Esophagus muscularis mucosa (tissue), 4 donors: ENCODE measurements at regions not wholly inside any gene's neighbourhood (a gene's known extent, or its start where the extent isn't known, plus 50 kb on each side); places are given as distances from the start of the nearest gene placed in this dataset.

Experiments
- DNase-seq: peaks from one replicate; pipeline ENCODE4 v3.0.0-alpha.2; 2017; ENCODE audit errors: extremely low spot score
- H3K27ac ChIP-seq, 4 donors: fragments of 200-600 bp; sonication (generic); replicated peaks in 1 of 4; 1 replicate in 3 of 4; 2 replicates in 1 of 4; pipeline ENCODE4 v1.5.1; 2016 to 2019; ENCODE audit warnings: mild to moderate bottlenecking in 1 of 4
- H3K27me3 ChIP-seq, 4 donors: fragments of 200-600 bp; sonication (generic); one replicate each; pipeline versions ENCODE4 v1.5.1 to v1.6.0; 2016 to 2019
- H3K36me3 ChIP-seq, 4 donors: fragments of 200-600 bp; sonication (generic); one replicate each; pipeline ENCODE4 v1.5.1; 2016 to 2019
- H3K4me1 ChIP-seq, 4 donors: fragments of 200-600 bp; sonication (generic); one replicate each; pipeline ENCODE4 v1.5.1; 2016 to 2019
- H3K4me3 ChIP-seq, 4 donors: fragments of 200-600 bp; sonication (generic); 1 replicate in 2 of 4; 2 replicates in 2 of 4; pipeline ENCODE4 v1.5.1; 2016 to 2019; ENCODE audit warnings: mild to moderate bottlenecking in 4 of 4, moderate library complexity in 1 of 4
- H3K9me3 ChIP-seq, 4 donors: fragments of 200-600 bp; sonication (generic); 1 replicate in 3 of 4; 2 replicates in 1 of 4; pipeline ENCODE4 v1.5.1; 2016 to 2019
- EP300 ChIP-seq: sonication (generic); formaldehyde crosslinking; IDR thresholded peaks from one replicate; pipeline ENCODE4 v1.6.1; 2017; ENCODE audit warnings: antibody characterized with exemption
- POLR2A ChIP-seq: fragments of 450-650 bp; IDR thresholded peaks from one replicate; pipeline ENCODE4 v1.6.1; 2017; ENCODE audit warnings: antibody characterized with exemption, moderate library complexity, mild to moderate bottlenecking, low read depth
- POLR2AphosphoS5 ChIP-seq, 2 donors: sonication (generic); formaldehyde crosslinking; IDR thresholded peaks; one replicate each; pipeline ENCODE4 v1.6.1; 2017; ENCODE audit warnings: antibody characterized with exemption in 2 of 2
- WGBS: methylation state at CpG from one replicate; pipeline ENCODE4 v1.1.5; 2018; 5-methylcytosine and 5-hydroxymethylcytosine counted together
- intact Hi-C: fragments of 100-400 bp; cut with DNase I; formaldehyde crosslinking; loops from one replicate; pipeline ENCODE4 v1.15.1; 2023
- TF ChIP-seq, protein P1 (sequence below), 3 experiments: fragments of 200-600 bp in 2 of 3; fragments of 450-650 bp in 1 of 3; sonication (generic) in 2 of 3; IDR thresholded peaks; one replicate each; pipeline ENCODE4 v1.5.1; 2017 to 2019; ENCODE audit warnings: antibody characterized with exemption in 3 of 3, mild to moderate bottlenecking in 2 of 3, moderate library complexity in 1 of 3

DNA sequence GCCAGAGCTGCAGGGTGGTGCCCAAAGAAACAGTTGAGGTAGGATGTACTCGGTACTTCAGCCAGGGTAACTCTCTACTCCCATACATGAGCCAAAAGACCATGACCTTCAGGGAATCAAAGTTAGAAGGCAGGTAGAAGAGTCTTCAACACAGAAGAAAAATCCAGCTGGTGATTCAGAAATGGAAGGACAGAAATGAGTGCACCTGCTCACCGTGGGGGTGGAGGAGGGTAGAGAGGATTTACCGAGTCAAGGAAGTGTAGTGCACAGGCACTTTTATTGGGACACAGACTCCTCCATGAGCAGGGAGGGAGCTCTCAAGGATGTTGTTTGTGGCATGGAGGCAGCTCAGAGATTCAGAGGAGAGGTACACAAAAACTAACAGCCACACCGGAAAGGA is 330.3 kb upstream of the PRDM1 start:
- TF ChIP-seq POLR2A (no peak), POLR2AphosphoS5 (IDR thresholded peaks at IDR 0.05) (no peak), EP300 (no peak)
- TF ChIP-seq, protein P1, sequence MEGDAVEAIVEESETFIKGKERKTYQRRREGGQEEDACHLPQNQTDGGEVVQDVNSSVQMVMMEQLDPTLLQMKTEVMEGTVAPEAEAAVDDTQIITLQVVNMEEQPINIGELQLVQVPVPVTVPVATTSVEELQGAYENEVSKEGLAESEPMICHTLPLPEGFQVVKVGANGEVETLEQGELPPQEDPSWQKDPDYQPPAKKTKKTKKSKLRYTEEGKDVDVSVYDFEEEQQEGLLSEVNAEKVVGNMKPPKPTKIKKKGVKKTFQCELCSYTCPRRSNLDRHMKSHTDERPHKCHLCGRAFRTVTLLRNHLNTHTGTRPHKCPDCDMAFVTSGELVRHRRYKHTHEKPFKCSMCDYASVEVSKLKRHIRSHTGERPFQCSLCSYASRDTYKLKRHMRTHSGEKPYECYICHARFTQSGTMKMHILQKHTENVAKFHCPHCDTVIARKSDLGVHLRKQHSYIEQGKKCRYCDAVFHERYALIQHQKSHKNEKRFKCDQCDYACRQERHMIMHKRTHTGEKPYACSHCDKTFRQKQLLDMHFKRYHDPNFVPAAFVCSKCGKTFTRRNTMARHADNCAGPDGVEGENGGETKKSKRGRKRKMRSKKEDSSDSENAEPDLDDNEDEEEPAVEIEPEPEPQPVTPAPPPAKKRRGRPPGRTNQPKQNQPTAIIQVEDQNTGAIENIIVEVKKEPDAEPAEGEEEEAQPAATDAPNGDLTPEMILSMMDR (IDR thresholded peaks at IDR 0.05): no peak
- H3K27me3 ChIP-seq: no peaks in the 10 kb centered on the region
- H3K36me3 ChIP-seq: no peaks in the 10 kb centered on the region
- H3K27ac ChIP-seq: no peak overlapping the region
- DNase-seq: no peak
- WGBS: 94% methylated on average over 4 of the region's 4 CpGs
- H3K4me1 ChIP-seq: peaks cover 0 to 10% (median 8%) of the 10 kb centered on the region in 4 donors
- intact Hi-C loops: no loop called here
- no peak overlapping the region for H3K4me3 ChIP-seq
- H3K9me3 ChIP-seq: no peaks in the 10 kb centered on the region

DNA sequence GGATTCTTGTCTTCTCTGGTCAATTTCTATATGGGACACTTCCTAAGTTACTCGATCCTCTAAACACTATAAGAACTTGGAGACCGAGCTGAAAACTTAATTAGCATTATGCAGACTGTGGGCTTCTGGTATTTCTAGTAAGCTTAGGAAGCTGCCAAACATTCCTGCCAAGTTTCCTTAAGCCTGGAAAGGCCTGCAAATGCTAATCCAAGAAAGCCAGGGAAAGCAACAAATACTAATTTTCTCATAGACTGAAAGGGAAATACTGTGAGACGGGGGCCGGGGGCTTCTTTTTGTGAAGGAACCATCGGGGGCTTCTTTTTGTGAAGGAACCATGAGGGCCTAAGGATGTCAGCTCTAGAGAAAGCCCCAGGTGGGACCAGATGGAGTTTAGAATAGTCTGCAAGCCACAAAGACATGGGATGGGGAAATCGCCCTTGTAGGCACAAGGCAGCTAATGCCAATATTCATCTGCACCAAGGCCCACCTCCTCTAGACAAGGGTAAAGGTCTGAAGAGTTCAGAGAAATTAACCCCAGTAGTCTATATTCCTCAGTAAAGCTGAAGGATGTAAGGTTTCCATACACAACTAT is 332.4 kb upstream of the PRDM1 start:
- DNase-seq: no peak
- intact Hi-C loops: no loop called here

DNA sequence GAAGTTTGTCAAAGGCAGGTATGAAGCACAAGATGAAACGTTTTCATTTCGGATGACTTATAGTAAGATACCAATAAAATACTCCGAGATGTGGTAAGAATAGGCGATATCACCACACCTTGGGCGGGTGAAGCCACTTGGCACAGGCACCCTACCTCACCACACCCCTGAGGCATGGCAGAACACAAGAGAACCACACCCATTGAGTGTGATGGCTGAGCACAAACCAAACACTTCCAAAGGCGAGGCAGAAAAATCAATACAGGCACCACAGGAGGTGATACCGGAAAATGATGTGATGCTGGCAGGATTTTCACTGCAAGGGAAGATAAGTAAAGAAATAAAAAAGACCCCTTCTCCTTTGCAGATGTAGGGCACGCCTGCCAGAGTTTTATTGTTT is 332.9 kb upstream of the PRDM1 start:
- DNase-seq: no peak
- H3K27me3 ChIP-seq: no peaks in the 10 kb centered on the region
- TF ChIP-seq, protein P1 (IDR thresholded peaks at IDR 0.05): no peak
- TF ChIP-seq POLR2A (no peak), POLR2AphosphoS5 (IDR thresholded peaks at IDR 0.05) (no peak), EP300 (no peak)
- no peaks in the 10 kb centered on the region for H3K36me3 ChIP-seq
- H3K9me3 ChIP-seq: no peaks in the 10 kb centered on the region
- H3K4me3 ChIP-seq: no peak overlapping the region
- 88% methylated on average over 8 of the region's 8 CpGs for WGBS
- intact Hi-C loops: no loop called here
- H3K4me1 ChIP-seq: peaks cover 0 to 10% (median 8%) of the 10 kb centered on the region in 4 donors
- no peak overlapping the region for H3K27ac ChIP-seq

More for the DNA sequence above, 332.4 kb upstream of the PRDM1 start:
- peaks cover 0 to 10% (median 8%) of the 10 kb centered on the region in 4 donors for H3K4me1 ChIP-seq
- no peaks in the 10 kb centered on the region for H3K36me3 ChIP-seq
- no peak overlapping the region for H3K27ac ChIP-seq
- no peaks in the 10 kb centered on the region for H3K27me3 ChIP-seq
- WGBS: 55% methylated on average over 6 of the region's 6 CpGs
- H3K4me3 ChIP-seq: no peak overlapping the region
- TF ChIP-seq POLR2A (no peak), POLR2AphosphoS5 (IDR thresholded peaks at IDR 0.05) (no peak), EP300 (no peak)
- TF ChIP-seq, protein P1 (IDR thresholded peaks at IDR 0.05): no peak
- H3K9me3 ChIP-seq: no peaks in the 10 kb centered on the region

DNA sequence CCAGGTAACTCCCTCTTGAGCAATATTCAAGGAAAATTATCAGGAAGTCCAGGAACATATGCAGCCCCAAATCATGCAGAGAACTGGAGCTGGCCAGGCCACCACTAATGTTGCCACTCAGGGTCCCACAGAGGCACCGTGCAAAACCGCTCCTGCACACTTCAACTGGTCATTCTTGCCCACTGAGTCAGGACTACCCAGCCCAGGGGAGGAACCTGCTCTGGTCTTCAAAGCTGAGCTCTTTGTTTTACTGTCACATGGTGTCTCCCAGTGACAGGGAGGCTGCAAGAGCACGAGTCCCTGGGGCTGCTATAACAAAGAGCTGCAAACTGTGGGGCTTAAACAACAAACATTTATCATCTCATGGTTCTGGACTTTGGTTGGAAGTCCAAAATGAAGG is 336.0 kb upstream of the PRDM1 start:
- H3K4me1 ChIP-seq: peaks cover 0 to 10% (median 8%) of the 10 kb centered on the region in 4 donors
- no peaks in the 10 kb centered on the region for H3K36me3 ChIP-seq
- no peaks in the 10 kb centered on the region for H3K9me3 ChIP-seq
- intact Hi-C loops: no loop called here
- TF ChIP-seq, protein P1 (IDR thresholded peaks at IDR 0.05): no peak
- TF ChIP-seq POLR2A (no peak), POLR2AphosphoS5 (IDR thresholded peaks at IDR 0.05) (no peak), EP300 (no peak)
- H3K27me3 ChIP-seq: no peaks in the 10 kb centered on the region
- H3K27ac ChIP-seq: no peak overlapping the region
- no peak for DNase-seq
- 91% methylated on average over 2 of the region's 3 CpGs for WGBS
- no peak overlapping the region for H3K4me3 ChIP-seq

DNA sequence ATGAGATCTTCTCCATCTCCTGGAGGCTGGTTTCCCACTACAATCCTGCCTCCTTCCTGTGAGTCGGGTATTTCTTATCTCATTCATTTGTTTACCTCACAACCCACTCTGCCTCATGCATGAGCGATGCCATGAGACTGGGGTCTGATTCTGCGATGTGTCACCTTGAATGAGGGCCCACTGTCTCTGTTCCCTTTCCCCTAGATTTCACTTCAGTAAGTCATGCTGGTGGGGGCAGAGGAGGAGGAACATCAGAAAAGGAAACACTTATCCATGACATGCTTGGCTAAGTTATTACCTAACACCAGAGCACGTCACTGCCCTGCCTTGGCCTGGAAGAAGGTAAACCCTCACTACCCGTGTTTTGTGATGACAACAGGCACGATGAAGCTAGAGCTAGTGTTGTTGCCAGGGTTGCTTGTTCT is 337.4 kb upstream of the PRDM1 start:
- no peaks in the 10 kb centered on the region for H3K36me3 ChIP-seq
- no peak for DNase-seq
- intact Hi-C loops: no loop called here

More for the DNA sequence above, 337.4 kb upstream of the PRDM1 start:
- no peaks in the 10 kb centered on the region for H3K9me3 ChIP-seq
- H3K27ac ChIP-seq: no peak overlapping the region
- no peak for TF ChIP-seq EP300
- TF ChIP-seq, protein P1 (IDR thresholded peaks at IDR 0.05): no peak
- H3K4me3 ChIP-seq: no peak overlapping the region
- H3K27me3 ChIP-seq: no peaks in the 10 kb centered on the region
- peaks cover 0 to 8% (median 7%) of the 10 kb centered on the region in 4 donors for H3K4me1 ChIP-seq
- 70% methylated on average over 6 of the region's 6 CpGs for WGBS
